RCC 7860 (cell line): ENCODE measurements at regions not wholly inside any gene's neighbourhood (a gene's known extent, or its start where the extent isn't known, plus 50 kb on each side); places are given as distances from the start of the nearest gene placed in this dataset.
"Not testable (repeated sequence)": the region's sequence is repeated elsewhere in the genome, so short reads cannot be mapped to it uniquely, and the experiment has no call there.

Experiments
- DNase-seq: peaks from one replicate; pipeline ENCODE4 v3.0.0-alpha.2; 2015; ENCODE audit warnings: low spot score
- FAIRE-seq: peaks from 2 replicates; lab custom pipeline; 2012; peaks lifted over from hg19 to GRCh38; lab: Jason Lieb, UNC

DNA sequence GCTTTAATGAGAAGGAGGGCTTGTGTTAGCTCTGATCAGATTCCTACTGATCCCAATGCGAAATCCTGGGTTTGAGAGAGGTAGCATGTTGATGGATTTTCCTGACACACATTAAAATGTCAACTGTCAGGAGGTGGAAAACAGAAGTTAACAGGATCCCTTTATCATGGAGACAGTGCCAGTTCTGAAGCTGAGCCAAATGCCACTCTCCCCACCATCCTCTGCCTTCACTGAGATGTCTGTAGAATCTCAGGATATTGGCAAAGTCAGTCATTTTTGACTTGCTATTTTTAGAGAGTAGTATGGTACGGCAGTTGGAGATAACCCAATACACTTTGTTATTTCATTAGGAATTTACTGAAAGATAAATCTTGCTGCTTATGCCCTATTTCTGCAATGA is 1816.2 kb upstream of the FLRT2 start:
- DNase-seq (no peak), FAIRE-seq (no peak)

DNA sequence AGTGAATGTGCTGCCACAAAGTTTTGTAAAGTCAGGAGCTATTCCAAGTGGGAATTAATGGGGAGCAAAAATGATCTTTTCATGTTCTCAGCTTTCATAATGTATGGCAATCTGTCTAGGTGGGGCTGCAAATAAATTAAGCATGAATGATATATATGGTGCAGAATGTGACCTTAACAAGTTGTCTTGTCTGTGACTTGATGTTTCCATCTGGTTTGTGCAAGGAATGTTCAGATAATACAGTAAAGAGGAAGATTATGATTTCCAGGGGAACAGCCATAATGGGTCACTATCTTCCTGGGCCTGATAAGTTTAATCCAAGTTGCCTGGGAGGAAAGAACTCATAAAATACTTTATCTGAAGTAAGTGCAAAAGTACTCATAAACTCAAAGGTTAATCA is 1815.8 kb upstream of the FLRT2 start:
- no peak for FAIRE-seq
- DNase-seq, result no peak

DNA sequence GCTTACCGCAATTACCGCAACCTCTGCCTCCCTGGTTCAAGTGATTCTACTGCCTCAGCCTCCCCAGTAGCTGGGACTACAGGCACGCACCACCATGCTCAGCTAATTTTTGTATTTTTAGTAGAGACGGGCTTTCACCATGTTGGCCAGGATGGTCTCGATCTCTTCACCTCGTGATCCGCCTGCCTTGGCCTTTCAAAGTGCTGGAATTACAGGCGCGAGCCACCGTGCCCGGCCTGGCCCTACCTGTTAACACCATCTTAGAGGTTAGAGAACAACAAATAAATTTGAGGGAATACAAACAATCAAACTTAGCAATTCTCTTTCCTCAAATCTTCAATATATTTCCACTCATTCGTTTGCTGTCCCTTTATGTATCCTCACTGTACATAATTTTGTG is 1810.5 kb upstream of the FLRT2 start:
- not testable (repeated sequence) for DNase-seq, FAIRE-seq

DNA sequence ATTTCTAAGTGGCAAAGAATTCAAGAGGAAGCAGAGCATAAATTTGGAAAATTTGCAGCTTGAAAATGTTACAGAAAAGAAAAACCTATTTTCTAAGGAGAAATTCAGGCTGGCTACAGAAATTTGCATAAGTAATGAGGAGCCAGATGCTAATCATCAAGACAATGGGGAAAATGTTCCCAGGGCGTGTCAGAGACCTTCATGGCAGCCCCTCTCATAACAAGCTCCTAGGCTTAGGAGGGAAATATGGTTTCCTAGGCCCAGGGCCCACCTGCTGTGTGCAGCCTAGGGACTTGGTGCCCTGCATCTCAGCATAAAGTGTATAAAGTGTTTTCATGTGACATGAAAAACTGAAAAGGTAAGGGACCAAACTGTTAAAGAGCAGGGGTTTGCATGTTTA is 1796.3 kb upstream of the FLRT2 start:
- FAIRE-seq, result no peak
- no peak for DNase-seq

DNA sequence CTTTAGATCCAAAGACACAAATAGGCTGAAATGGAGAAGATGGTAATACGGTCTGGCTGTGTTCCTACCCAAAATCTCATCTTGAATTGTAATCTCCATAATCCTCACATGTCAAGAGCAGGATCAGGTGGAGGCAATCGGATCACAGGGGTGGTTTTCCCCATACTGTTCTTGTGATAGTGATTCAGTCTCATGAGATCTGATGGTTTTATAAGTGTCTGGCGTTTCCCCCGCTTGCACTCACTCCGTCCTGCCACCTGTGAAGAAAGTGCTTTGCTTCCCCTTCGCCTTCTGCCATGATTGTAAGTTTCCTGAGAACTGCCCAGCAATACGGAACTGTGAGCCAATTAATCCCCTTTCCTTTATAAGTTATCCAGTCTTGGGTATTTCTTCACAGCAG is 1795.5 kb upstream of the FLRT2 start:
- no peak for FAIRE-seq
- DNase-seq, result no peak

DNA sequence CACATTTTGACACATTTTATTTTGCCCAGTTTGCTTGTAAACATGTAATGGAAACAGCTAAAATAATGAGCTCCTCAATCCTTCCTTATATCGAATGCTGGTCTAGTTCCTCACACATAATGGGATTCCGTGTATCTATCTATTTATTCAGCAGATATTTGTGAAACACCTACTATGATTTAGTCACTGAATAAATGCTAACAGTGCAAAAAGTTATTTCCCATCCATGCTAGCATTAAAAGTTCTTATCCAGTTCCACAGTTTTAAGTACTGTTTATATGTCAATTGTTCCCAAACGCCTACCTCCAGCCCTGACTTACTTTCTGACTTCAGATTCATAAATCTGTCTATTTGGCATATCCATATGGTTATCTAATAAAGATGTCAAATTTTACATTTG is 1788.7 kb upstream of the FLRT2 start:
- DNase-seq (no peak), FAIRE-seq (no peak)

DNA sequence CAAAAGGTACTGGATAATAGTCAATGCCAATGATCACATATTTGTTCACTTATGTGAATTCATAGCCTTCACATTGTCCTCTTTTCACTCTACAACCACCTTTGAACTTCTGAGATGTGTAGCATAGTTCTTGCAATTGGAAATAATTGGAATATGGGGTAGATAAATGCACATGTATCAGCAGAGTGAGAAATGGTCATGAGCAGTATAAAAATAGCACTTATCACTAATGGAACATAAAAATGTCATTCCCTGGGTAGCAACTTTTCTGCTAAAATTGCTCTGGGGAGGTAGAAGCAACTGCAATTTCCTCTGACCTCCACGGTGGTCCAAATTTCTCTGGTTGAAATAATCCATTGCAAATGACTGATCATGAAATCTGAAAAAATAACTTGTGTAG is 1785.7 kb upstream of the FLRT2 start:
- DNase-seq, result no peak
- FAIRE-seq, result no peak

DNA sequence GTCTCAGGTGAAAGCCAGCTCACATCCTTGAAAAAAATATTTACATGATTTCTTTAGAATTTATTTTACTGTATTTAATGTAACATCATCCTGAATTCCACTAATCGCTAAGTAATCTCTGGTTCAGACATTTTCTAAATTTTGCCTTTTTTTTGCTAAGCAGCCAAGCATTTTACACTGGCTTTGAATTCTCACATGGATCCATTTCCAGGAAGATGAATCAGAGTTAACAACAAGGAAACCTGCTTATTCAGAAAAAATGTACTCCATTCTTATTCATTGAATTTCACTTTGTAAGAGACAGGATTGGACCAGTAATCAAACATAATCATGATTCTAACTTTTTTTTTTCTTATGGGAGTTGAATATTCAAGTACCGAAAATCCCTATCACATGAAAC is 1785.1 kb upstream of the FLRT2 start:
- DNase-seq (no peak), FAIRE-seq (no peak)

DNA sequence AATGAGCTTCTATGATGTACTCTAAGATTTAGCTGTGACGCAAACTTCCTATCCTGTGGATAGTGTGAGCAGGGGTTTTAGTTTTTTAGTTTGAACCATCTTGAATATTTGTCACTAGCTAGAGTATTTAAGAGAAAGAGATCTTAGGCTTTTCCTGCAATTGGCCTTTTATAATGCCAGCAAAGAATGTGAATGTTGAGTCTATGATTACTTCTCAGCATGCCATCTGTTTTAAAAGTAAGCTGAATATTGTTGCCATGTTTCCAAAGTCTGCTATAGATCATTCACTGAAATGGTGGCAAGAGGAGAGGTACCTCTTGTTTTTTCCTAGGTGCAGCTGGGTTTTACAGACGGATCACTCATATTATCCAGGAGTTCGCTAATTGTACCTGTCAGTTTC is 1783.6 kb upstream of the FLRT2 start:
- no peak for FAIRE-seq
- DNase-seq, result no peak

DNA sequence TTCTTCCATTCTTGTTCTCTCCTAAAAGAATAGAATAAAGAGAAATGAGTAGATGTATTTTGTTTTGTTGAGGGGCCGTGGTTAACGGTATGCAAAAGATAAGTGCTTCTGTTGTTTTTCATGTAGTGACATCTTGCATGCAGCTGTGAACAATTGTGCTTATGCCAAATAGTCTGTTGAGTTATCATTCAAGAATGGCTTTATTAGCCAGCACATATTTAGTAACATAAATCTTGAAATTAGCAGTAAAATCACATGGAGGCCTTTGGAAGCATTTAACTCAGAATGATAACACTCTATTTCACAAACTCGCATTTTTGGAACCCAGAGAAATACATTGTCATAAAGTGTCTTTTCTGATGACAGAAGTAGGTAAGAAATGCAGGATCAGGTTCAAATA is 1772.0 kb upstream of the FLRT2 start:
- DNase-seq, result no peak
- no peak for FAIRE-seq

DNA sequence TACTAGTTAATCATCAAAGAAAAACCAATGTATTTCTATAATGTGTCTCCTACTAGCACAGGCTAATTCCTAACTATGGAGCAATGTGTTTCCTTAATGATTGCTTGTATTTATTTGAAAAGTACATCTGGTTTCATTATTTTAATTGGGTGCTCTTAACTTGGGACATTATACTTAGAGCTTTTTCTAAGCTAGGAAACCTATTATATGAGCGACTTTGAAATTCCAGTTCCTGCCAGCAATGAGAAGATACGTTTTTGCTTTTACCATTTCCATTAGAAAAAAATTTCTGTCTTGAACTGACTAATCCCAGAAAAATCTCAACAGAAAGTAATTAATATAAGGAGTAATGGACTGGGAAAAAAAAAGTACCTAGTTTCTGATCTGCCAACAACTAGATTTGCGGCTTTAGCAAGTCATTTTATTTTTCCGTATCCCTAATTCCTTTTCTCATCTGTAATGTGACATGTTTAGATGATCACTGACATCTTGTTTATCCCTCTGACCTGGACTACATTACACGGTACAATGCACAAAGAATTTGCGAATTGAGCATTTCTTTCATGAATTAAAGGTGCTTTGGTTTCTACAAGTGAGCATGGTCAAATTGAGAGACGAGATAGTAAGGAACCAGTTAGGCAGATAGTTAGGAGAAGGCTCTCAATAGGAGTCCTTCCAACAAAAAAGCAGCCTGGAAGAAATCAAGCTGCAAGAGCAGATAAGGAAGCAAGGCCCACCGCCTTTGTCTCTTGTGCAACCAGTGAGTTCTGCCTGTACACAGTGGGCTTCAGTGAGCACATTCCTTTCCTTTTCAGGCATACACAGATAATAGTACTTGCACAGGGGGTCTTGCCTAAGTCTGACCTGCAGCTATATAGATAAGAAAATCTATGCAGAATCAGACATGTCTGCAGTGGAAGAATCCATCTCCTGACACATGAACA is 1765.0 kb upstream of the FLRT2 start:
- DNase-seq (peak; percentile 5), FAIRE-seq (no peak)

DNA sequence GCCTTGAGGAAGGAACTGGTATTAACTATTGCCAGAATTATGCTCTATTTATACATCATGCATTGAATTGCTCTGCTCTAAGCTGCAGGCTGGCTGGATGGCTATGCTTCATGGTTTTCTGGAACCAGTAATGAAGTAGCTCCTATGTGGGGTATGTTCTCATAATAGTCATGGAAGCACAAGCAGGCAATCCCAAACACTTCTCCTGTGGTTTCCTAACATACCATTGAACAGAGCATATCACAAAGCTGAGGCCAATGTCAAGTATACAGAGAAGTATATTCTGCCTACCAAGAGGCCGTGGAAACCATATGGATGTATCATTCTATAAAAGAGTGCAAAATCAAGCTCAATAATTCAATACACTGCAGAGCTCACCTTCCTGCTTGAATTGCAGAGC is 1752.4 kb upstream of the FLRT2 start:
- FAIRE-seq, result no peak

DNA sequence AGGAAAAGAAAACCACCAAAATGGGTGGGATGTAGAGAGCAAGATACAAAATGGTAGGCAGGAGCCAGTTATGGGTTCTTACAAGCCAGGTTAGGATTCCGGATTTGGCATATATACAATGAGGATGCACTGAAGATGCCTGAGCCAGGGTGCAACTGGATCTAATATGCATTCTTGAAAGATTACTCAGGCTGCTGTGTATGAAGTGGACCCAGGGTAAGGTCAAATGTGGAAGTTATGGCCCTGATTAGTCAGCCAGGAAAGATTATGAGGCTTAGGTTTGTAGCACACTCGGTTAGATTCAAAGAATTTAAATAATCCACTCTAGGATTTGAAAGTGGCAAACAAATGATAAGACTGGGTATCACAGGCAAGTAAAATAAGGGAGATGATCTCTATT is 1750.7 kb upstream of the FLRT2 start:
- DNase-seq, result peak; percentile 76
- peak; percentile 84 for FAIRE-seq

More for the DNA sequence above, 1752.4 kb upstream of the FLRT2 start:
- DNase-seq, result no peak

DNA sequence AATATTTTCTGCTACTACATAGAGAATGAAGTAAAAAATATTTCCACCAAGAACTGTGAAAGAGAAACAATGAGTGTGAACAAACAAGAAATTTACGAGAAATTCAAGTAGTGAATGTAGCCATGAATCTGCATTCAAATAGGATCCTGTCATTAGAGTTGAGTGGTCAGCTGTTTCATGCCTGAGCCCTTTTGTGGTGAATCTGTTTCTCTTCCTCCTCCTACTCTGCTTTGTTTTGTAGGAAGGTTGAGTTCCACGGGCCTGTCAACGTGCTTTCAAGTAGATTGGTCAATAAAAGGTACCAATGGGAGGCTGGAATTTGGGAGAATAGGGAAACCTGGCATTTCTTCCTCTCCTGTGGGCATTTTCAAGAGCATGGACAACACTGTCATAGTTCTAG is 1749.6 kb upstream of the FLRT2 start:
- DNase-seq, result no peak
- no peak for FAIRE-seq

DNA sequence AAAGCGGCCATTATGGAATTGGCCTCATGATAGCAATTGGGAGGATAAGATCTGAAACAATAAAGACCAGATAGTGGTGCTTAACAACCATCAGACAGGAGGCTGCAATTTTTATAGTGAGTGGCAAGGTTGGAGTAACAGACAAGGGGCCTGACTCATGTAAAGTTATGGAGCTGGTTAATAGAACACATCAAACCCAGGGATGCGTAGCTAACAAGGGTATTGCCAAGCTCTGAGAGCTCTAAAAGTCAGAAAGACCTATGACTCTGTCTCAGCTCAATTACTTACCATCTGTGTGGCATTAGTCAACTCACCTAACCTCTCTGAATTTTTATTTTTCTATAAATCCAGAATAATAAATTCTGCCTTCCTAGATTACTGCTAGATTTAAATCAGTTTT is 1731.5 kb upstream of the FLRT2 start:
- FAIRE-seq, result no peak
- DNase-seq, result no peak

DNA sequence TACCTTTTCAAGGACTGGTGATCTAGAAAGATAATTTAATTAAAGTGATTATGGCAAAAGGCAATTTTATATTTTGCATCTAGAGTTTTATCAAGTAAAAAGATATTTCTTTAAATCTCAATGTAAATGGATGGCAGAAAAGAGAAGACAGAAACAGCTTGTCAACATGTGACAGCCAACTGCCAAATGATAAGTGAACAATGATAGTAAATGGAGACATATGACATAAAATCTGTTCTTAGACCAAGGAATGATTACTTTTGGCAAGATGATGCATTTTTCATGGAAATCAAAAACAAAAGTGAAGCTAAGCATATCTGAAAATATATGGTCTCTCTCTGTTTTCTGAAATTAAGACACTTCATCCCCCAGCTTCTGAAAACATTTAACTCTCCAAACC is 1730.7 kb upstream of the FLRT2 start:
- DNase-seq (no peak), FAIRE-seq (no peak)

DNA sequence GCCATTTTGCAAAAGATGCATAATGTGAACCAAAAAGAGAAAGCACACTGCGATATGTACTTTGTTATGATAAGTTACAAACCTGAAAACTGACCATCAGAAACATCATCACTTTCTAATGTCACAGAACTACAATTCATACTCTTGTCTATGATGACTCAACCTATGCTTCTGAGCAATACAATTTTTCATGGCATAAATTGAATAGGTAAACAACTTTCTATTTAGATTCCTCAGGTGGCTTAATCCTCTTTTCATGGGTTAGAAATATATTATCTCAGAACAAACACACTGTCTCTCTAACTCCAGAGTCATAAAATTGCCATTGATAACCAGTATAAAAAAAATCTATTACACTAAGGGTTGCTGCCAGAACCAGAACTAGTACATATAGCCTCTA is 1715.0 kb upstream of the FLRT2 start:
- FAIRE-seq (no peak), DNase-seq (no peak)

DNA sequence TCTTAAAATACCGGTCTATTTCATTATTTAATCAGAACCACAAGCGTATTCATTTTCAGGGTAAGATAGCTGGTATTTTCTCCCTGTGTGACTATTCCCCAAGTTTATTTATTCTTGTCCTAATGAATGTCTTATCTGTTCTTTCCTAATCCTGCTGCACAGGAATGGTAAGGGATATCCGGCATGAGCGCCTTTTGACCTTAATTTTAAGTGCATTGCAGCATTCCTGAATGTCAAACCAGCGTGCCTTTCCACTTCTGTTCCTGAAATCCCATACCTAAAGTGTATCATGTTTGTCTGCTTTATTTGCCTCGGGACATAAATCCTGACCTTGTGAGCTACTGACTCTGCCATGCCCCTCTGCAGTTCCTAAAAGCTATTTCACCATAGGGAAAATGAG is 1713.2 kb upstream of the FLRT2 start:
- no peak for DNase-seq
- no peak for FAIRE-seq

DNA sequence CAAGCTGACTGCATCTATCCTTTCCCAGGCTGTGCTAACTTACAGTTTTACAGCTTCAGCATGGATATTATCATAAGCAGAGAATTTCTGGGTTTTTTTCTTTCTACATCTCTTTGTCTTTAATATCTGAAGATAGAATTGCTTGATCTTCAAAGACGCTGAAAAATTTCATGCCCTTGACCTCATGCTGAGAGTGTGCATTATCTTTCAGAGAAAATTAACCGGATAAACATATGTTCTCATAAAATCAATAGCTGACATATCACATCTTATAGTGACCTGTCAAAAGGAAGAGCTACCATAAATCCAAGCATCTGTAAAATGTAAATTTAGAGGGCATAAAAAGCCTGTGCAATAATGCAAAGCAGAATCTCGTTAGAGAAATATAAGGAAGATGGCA is 1704.1 kb upstream of the FLRT2 start:
- DNase-seq (no peak), FAIRE-seq (no peak)

DNA sequence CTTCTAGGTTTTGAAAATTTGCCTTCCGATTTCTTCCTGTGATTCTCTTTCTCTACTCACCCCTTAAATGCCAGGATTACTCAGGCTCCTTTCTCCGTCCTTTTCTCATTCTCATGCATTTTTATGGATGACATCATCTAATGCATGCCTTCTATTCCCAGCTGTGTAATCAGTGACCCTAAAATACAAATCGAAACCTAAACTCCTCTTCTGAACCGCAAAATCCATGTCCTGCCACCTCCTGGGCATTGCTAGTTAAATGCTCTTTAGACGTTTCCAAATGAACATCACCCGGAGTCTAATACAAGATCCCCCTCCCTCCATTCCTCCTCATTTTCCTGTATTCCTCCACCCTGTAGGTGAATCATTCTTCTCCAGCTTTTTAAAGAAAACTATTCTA is 1703.1 kb upstream of the FLRT2 start:
- peak; percentile 13 for DNase-seq
- no peak for FAIRE-seq

DNA sequence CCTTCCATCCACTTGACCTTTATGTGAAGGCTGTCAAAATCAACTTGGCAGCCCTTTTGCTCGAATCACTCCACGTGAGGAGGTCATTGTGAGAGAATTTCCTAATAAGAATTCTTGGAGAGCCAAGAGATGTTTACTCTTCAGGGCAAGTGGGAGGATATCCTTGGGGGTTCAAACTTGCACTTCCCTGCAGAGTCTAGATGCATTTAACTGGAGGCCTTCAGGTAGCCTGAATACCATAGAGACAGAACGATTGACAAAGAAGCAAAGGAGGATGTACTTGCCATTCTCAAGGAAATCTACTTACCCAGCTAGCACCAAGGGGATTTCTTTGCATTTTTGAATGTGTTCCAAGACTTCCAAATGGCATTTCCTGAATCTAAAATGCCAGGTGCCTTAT is 1702.6 kb upstream of the FLRT2 start:
- no peak for FAIRE-seq
- DNase-seq, result no peak

DNA sequence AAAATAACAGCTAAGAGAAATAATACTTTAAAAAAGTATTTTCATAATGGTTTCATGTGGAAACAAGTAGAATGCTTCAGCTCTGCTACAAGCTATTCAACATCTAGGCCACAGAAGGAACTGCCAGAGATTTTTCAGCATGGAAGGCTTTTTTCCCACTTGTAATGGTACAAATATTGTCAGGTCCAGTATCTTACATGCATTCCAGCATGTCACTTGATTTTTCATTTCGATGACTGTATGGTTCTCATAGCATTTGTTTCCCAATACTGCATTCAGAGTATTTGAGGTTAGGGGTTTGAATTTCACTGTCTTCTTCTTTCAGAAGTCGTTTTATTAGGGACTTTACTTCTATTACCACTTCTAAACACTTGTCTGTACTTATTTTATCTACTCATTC is 1701.5 kb upstream of the FLRT2 start:
- no peak for FAIRE-seq
- no peak for DNase-seq

DNA sequence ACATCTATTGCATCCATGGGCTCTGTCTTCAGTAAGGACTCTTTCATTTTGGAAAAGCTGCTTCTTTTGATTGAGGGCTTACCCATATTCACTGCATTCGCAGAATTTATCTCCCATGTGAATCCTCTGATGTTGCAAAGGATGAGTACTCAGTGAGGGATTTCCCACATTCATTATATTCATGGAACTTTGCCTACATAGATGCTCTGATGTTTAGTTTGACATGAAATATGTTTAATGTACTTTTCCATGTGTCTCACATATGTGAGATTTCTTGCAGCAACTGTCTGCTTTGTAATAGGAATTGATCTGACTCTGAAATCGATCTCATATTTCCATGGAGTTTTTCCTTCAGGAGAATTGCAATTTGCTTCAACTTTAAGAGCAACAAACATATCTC is 1699.6 kb upstream of the FLRT2 start:
- DNase-seq (no peak), FAIRE-seq (no peak)
